Kidney (tissue), 13 donors: ENCODE measurements at regions not wholly inside any gene's neighbourhood (a gene's known extent, or its start where the extent isn't known, plus 50 kb on each side); places are given as distances from the start of the nearest gene placed in this dataset.

ENCODE experiments used
- DNase-seq, 5 donors: peaks; one replicate each; pipeline ENCODE4 v3.0.0-alpha.2; 2013 to 2020
- FAIRE-seq: peaks from 2 replicates; lab custom pipeline; 2012; peaks lifted over from hg19 to GRCh38; lab: Jason Lieb, UNC
- H3K27ac ChIP-seq, 2 donors: one replicate each; pipeline ENCODE4 v1.7.0; 2013; ENCODE audit warnings: low read depth in 2 of 2, low read length in 2 of 2, inconsistent platforms in 1 of 2
- H3K27me3 ChIP-seq: one replicate; pipeline ENCODE4 v1.7.1; 2013; ENCODE audit warnings: low read length, inconsistent platforms; ENCODE audit not compliant: control insufficient read depth, insufficient read depth
- H3K36me3 ChIP-seq, 3 donors: one replicate each; pipeline versions ENCODE4 v1.7.0 to v1.7.1; 2013; ENCODE audit warnings: low read length in 3 of 3, control low read depth in 1 of 3, inconsistent platforms in 1 of 3; ENCODE audit not compliant: insufficient read depth in 3 of 3, control insufficient read depth in 2 of 3
- H3K4me1 ChIP-seq, 3 donors: one replicate each; pipeline versions ENCODE4 v1.7.0 to v1.7.1; 2013; ENCODE audit warnings: low read length in 3 of 3, inconsistent platforms in 1 of 3, low read depth in 1 of 3; ENCODE audit not compliant: control insufficient read depth in 2 of 3, insufficient read depth in 2 of 3
- H3K4me3 ChIP-seq, 3 donors: one replicate each; pipeline versions ENCODE4 v1.7.0 to v1.8.1; 2013; ENCODE audit warnings: low read length in 3 of 3, control low read depth in 1 of 3, inconsistent platforms in 1 of 3
- H3K9ac ChIP-seq, 3 donors: one replicate each; pipeline versions ENCODE4 v1.7.0 to v1.7.1; 2013; ENCODE audit warnings: low read length in 3 of 3, control low read depth in 1 of 3, inconsistent platforms in 1 of 3
- H3K9me3 ChIP-seq, 3 donors: one replicate each; pipeline versions ENCODE4 v1.7.0 to v1.7.1; 2013; ENCODE audit warnings: low read length in 3 of 3, control low read depth in 1 of 3, inconsistent platforms in 1 of 3; ENCODE audit not compliant: control insufficient read depth in 2 of 3, insufficient read depth in 1 of 3
- CTCF ChIP-seq: IDR thresholded peaks from 3 replicates; pipeline ENCODE4 v1.5.1; 2012; ENCODE audit warnings: mild to moderate bottlenecking, moderate library complexity, borderline replicate concordance; ENCODE audit not compliant: insufficient read depth; ENCODE audit errors: extremely low read depth
- intact Hi-C: fragments of 100-400 bp; cut with DNase I; formaldehyde crosslinking; loops from one replicate; pipeline ENCODE4 v1.11.1; 2022
- donor health status: control.
- donor health status: control.
- donor health status: control.
- donor health status: control.
- donor health status: control.
- donor health status: DM: yes; HTN: yes; CAD: no.
- donor health status: Normal renal cell carcinoma (clear cell type).

GRCh38 chr14:22122829-22123560 lies 449.4 kb upstream of the OR4E1 start:
- no peaks in the 10 kb centered on the region for H3K4me1 ChIP-seq

GRCh38 chr14:22122227-22122818 lies 448.7 kb upstream of the OR4E1 start:
- Histone ChIP-seq H3K9me3 (no peaks in the 10 kb centered on the region), H3K27ac (no peak overlapping the region), H3K4me3 (no peak overlapping the region), H3K36me3 (no peaks in the 10 kb centered on the region), H3K27me3 (no peaks in the 10 kb centered on the region), H3K9ac (no peak overlapping the region), H3K4me1 (no peaks in the 10 kb centered on the region)
- DNase-seq (no peak), FAIRE-seq (no peak)
- intact Hi-C loops = no loop called here
- no peak for TF ChIP-seq CTCF

More at GRCh38 chr14:22122829-22123560, 449.4 kb upstream of the OR4E1 start:
- DNase-seq (no peak), FAIRE-seq (no peak)
- H3K36me3 ChIP-seq = no peaks in the 10 kb centered on the region
- H3K27ac ChIP-seq = no peak overlapping the region
- no peak for TF ChIP-seq CTCF
- H3K9me3 ChIP-seq = no peaks in the 10 kb centered on the region
- no peak overlapping the region for H3K9ac ChIP-seq
- no peaks in the 10 kb centered on the region for H3K27me3 ChIP-seq
- H3K4me3 ChIP-seq = no peak overlapping the region
- intact Hi-C loops = no loop called here

- Histone ChIP-seq H3K4me1 (no peaks in the 10 kb centered on the region), H3K27me3 (no peaks in the 10 kb centered on the region), H3K27ac (no peak overlapping the region), H3K4me3 (no peak overlapping the region), H3K36me3 (no peaks in the 10 kb centered on the region), H3K9ac (no peak overlapping the region), H3K9me3 (no peaks in the 10 kb centered on the region)
- intact Hi-C loops = no loop called here
- no peak for TF ChIP-seq CTCF
- DNase-seq = peak in 2 of 5 donors; percentile 18 to 26
- FAIRE-seq = no peak
Observed at GRCh38 chr14:22118899-22119477, 445.4 kb upstream of the OR4E1 start.
